Activated CD4-positive, alpha-beta T cell treated with anti-CD3 and anti-CD28 coated beads, Interleukin-2, amount 10 ng/mL, durations not matched to agents 7 days and 5 days (primary cell): ENCODE measurements at regions not wholly inside any gene's neighbourhood (a gene's known extent, or its start where the extent isn't known, plus 50 kb on each side); places are given as distances from the start of the nearest gene placed in this dataset.
"Not testable (repeated sequence)": the region's sequence is repeated elsewhere in the genome, so short reads cannot be mapped to it uniquely, and the experiment has no call there.

ENCODE experiments used
- CTCF ChIA-PET: fragments of 350-600 bp; sonication (Branson Sonifier 250); formaldehyde crosslinking; loops from one replicate; lab custom pipeline; 2021; ENCODE audit warnings: antibody characterized with exemption; lab: Charles Lee
- POLR2A ChIA-PET: fragments of 350-600 bp; sonication (Branson Sonifier 250); formaldehyde crosslinking; loops from one replicate; lab custom pipeline; 2021; ENCODE audit warnings: antibody characterized with exemption; lab: Charles Lee
- DNase-seq: peaks from one replicate; pipeline ENCODE4 v3.0.0-alpha.2; 2020
- H3K27ac Mint-ChIP-seq: one replicate; pipeline ENCODE4 v1.8.0; 2021; ENCODE audit warnings: mild to moderate bottlenecking, moderate library complexity, mixed read lengths
- H3K27me3 Mint-ChIP-seq: one replicate; pipeline ENCODE4 v1.8.0; 2021; ENCODE audit warnings: mixed read lengths
- H3K36me3 Mint-ChIP-seq: one replicate; pipeline ENCODE4 v1.8.0; 2021; ENCODE audit warnings: low read depth, mixed read lengths
- H3K4me1 Mint-ChIP-seq: one replicate; pipeline ENCODE4 v1.8.0; 2021; ENCODE audit warnings: mixed read lengths
- H3K4me3 Mint-ChIP-seq: one replicate; pipeline ENCODE4 v1.8.0; 2021; ENCODE audit warnings: mild to moderate bottlenecking, moderate library complexity, mixed read lengths
- H3K9me3 Mint-ChIP-seq: one replicate; pipeline ENCODE4 v1.8.0; 2021; ENCODE audit warnings: mixed read lengths

- no peaks in the 10 kb centered on the region for H3K36me3 Mint-ChIP-seq
- no peak overlapping the region for H3K4me3 Mint-ChIP-seq
- ChIA-PET CTCF (no interaction called here), POLR2A (no interaction called here)
- H3K27me3 Mint-ChIP-seq: no peaks in the 10 kb centered on the region
- no peak for DNase-seq
- H3K4me1 Mint-ChIP-seq: no peaks in the 10 kb centered on the region
- no peak overlapping the region for H3K27ac Mint-ChIP-seq
- no peaks in the 10 kb centered on the region for H3K9me3 Mint-ChIP-seq
Measured at GRCh38 chr7:14995774-14996173, 93.2 kb upstream of the DGKB start.

- Mint-ChIP-seq H3K4me3 (no peak overlapping the region), H3K36me3 (no peaks in the 10 kb centered on the region), H3K27ac (no peak overlapping the region), H3K27me3 (no peaks in the 10 kb centered on the region), H3K9me3 (no peaks in the 10 kb centered on the region), H3K4me1 (no peaks in the 10 kb centered on the region)
- POLR2A ChIA-PET: no interaction called here
- CTCF ChIA-PET: interaction anchor here (0.6 kb wide), 1 partner anchor 21 kb away, joined by 3 read pairs; no protein-coding TSS in a partner anchor
- no peak for DNase-seq
Measured at GRCh38 chr7:14988941-14989340, 86.4 kb upstream of the DGKB start.

GRCh38 chr7:14978687-14979086, 76.1 kb upstream of the DGKB start:
- DNase-seq: no peak
- POLR2A ChIA-PET: no interaction called here
- Mint-ChIP-seq H3K4me1 (no peaks in the 10 kb centered on the region), H3K27me3 (no peaks in the 10 kb centered on the region), H3K9me3 (peaks cover 6% of the 10 kb centered on the region), H3K36me3 (no peaks in the 10 kb centered on the region), H3K27ac (no peak overlapping the region), H3K4me3 (no peak overlapping the region)
- CTCF ChIA-PET: no interaction called here

DNA sequence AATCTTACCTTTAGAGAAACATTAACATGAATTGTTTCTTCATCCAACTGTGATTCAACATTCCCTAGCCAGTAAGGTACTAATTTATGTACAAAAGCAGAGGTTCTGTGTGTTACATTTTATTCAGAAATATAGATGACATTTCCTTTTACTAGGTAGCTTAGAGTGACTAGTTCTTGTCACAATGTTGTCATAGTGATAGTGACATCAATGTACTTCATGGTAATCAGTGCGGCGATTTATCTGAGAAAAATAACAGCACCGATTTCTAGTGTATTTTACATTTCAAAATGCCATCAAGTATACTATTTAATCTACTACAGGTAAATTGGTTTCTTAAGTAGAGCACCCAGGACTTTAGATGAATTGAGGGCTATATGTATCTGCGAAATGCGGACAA, 72.1 kb upstream of the DGKB start:
- POLR2A ChIA-PET: no interaction called here
- H3K4me3 Mint-ChIP-seq: no peak overlapping the region
- H3K4me1 Mint-ChIP-seq: no peaks in the 10 kb centered on the region
- H3K9me3 Mint-ChIP-seq: no peaks in the 10 kb centered on the region
- DNase-seq: no peak
- H3K27ac Mint-ChIP-seq: no peak overlapping the region
- H3K27me3 Mint-ChIP-seq: no peaks in the 10 kb centered on the region
- CTCF ChIA-PET: no interaction called here
- H3K36me3 Mint-ChIP-seq: no peaks in the 10 kb centered on the region

GRCh38 chr7:14973712-14974428, 71.3 kb upstream of the DGKB start:
- Mint-ChIP-seq H3K27ac (no peak overlapping the region), H3K4me1 (no peaks in the 10 kb centered on the region), H3K36me3 (no peaks in the 10 kb centered on the region), H3K9me3 (no peaks in the 10 kb centered on the region), H3K27me3 (no peaks in the 10 kb centered on the region), H3K4me3 (no peak overlapping the region)
- CTCF ChIA-PET: no interaction called here
- DNase-seq: no peak
- POLR2A ChIA-PET: no interaction called here

DNA sequence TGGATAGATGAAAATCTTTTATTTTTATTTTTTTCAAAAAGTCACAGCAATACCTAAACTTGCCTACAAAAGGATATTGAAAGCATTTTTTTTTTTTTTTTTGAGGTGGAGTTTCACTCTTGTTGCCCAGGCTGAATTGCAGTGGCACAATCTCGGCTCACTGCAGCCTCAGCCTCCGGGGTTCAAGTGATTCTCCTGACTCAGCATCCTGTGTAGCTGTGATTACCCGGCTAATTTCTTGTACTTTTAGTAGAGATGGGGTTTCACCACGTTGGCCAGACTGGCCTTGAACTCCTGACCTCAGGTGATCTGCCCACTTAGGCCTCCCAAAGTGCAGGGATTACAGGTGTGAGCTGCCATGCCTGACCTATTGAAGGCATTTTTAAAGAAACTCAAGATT, 69.1 kb upstream of the DGKB start:
- DNase-seq, H3K4me3 Mint-ChIP-seq, POLR2A ChIA-PET, H3K27me3 Mint-ChIP-seq, H3K27ac Mint-ChIP-seq, CTCF ChIA-PET, H3K4me1 Mint-ChIP-seq, H3K9me3 Mint-ChIP-seq, H3K36me3 Mint-ChIP-seq: not testable (repeated sequence)

DNA sequence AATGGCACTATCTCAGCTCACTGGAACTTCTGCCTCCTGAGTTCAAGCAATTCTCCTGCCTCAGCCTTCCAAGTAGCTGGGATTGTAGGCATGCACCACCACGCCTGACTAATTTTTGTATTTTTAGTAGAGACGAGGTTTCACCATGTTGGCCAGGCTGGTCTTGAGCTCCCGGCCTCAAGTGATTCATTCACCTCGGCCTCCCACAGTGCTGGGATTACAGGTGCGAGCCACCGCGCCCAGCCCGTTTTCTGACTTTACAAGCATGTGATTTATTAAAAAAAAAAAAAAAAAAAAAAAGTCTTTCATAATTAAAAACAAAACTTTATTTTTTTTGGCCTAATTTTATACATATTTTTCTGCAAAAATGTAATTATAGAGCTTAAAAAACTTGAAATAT, 64.8 kb upstream of the DGKB start:
- CTCF ChIA-PET, DNase-seq, POLR2A ChIA-PET, H3K4me1 Mint-ChIP-seq, H3K4me3 Mint-ChIP-seq, H3K9me3 Mint-ChIP-seq, H3K36me3 Mint-ChIP-seq, H3K27me3 Mint-ChIP-seq, H3K27ac Mint-ChIP-seq: not testable (repeated sequence)

- Mint-ChIP-seq H3K4me3 (no peak overlapping the region), H3K9me3 (no peaks in the 10 kb centered on the region), H3K36me3 (no peaks in the 10 kb centered on the region), H3K27ac (no peak overlapping the region), H3K4me1 (no peaks in the 10 kb centered on the region), H3K27me3 (no peaks in the 10 kb centered on the region)
- ChIA-PET CTCF (no interaction called here), POLR2A (no interaction called here)
- DNase-seq: no peak
Measured at GRCh38 chr7:14962778-14963177, 60.2 kb upstream of the DGKB start.

GRCh38 chr7:14960721-14961120, 58.2 kb upstream of the DGKB start:
- no peak overlapping the region for H3K27ac Mint-ChIP-seq
- H3K4me3 Mint-ChIP-seq: no peak overlapping the region
- H3K27me3 Mint-ChIP-seq: no peaks in the 10 kb centered on the region
- POLR2A ChIA-PET: no interaction called here
- H3K36me3 Mint-ChIP-seq: no peaks in the 10 kb centered on the region
- no peaks in the 10 kb centered on the region for H3K4me1 Mint-ChIP-seq
- CTCF ChIA-PET: no interaction called here
- DNase-seq: no peak
- no peaks in the 10 kb centered on the region for H3K9me3 Mint-ChIP-seq

- CTCF ChIA-PET: interaction anchor here (0.6 kb wide), 1 partner anchor 1016 kb away, joined by 5 read pairs; no protein-coding TSS in a partner anchor
- no peaks in the 10 kb centered on the region for H3K36me3 Mint-ChIP-seq
- no peaks in the 10 kb centered on the region for H3K9me3 Mint-ChIP-seq
- POLR2A ChIA-PET: no interaction called here
- H3K27me3 Mint-ChIP-seq: no peaks in the 10 kb centered on the region
- H3K4me1 Mint-ChIP-seq: no peaks in the 10 kb centered on the region
- no peak overlapping the region for H3K4me3 Mint-ChIP-seq
- no peak overlapping the region for H3K27ac Mint-ChIP-seq
- DNase-seq: no peak
Measured at GRCh38 chr7:14959339-14959738, 56.8 kb upstream of the DGKB start.

DNA sequence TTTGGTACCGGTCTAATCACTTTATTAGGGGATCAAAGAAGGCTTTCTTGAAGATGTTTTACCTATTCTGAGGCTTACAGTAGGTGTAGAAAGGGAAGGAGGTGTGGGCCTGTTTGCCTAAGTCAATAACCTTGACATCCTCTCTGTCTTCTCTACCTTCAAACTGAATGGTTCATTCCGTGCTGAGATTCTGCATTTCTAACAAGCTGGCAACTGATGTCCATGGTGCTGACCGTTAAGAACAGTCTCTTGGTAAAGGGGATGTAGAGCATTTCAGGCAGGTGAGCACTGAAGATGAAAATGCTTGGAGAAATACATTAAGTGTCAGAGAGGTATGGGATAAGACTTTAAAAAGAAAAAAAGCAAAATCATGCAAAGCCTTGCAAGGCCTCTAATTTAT, 51.5 kb upstream of the DGKB start:
- ChIA-PET CTCF (no interaction called here), POLR2A (no interaction called here)
- Mint-ChIP-seq H3K4me3 (no peak overlapping the region), H3K4me1 (no peaks in the 10 kb centered on the region), H3K36me3 (no peaks in the 10 kb centered on the region), H3K27ac (no peak overlapping the region), H3K27me3 (no peaks in the 10 kb centered on the region), H3K9me3 (no peaks in the 10 kb centered on the region)
- no peak for DNase-seq
